ENCODE measurements at regions not wholly inside any gene's neighbourhood (a gene's known extent, or its start where the extent isn't known, plus 50 kb on each side); places are given as distances from the start of the nearest gene placed in this dataset.

DNA sequence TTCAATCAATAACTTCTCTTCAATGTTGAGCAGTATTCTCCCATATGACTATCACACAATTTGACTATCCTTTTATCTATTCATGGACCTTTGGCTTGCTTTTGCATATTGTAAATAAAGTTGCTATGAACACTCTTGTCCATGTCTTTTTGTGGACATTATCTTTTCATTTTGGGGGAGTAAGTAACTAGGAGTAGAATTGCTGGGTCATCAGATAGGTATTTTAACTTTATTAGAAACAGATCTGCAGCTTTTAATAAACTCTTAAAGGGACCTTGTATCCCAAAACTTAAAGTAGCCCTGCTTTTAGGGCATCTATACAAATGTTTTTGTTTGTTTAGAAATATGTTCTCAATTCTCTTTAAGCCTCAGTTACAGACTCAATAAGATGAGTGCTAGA lies 614.2 kb upstream of the CITED2 start:
- no peaks in the 10 kb centered on the region for H3K27me3 ChIP-seq (ENCODE audit: control insufficient read depth in 2 of 2, insufficient read depth in 2 of 2, low read length in 2 of 2)
- no peaks in the 10 kb centered on the region; a peak in 1 of 5 replicates for H3K4me1 ChIP-seq (replicated peaks in 1 of 2; ENCODE audit: control insufficient read depth in 2 of 2, insufficient read depth in 2 of 2, low read length in 2 of 2)
- BruUV-seq (replicated peaks) = no TSS peak
- no peak overlapping the region for H2AFZ ChIP-seq (ENCODE audit: low read depth, low read length)
- H3K79me2 ChIP-seq (ENCODE audit: control insufficient read depth, insufficient read depth, low read length) = no peaks in the 10 kb centered on the region
- no peaks in the 10 kb centered on the region for H4K20me1 ChIP-seq (replicated peaks; ENCODE audit: control insufficient read depth, insufficient read depth, low read length)
- intact Hi-C loops (cut with micrococcal nuclease) (no loop called here), in situ Hi-C loops (cut with MboI) (no loop called here)
- ATAC-seq (no peak), DNase-seq (ENCODE audit: extremely low read depth in 1 of 4, low spot score in 3 of 4) (no peak), FAIRE-seq (no peak)
- H3K9me1 ChIP-seq (ENCODE audit: control insufficient read depth, insufficient read depth, low read length) = no peaks in the 10 kb centered on the region
- no peak overlapping the region for H3K4me2 ChIP-seq (ENCODE audit: insufficient read depth, low read length)
- no peak overlapping the region for H3K9ac ChIP-seq (ENCODE audit: insufficient read depth in 1 of 2, low read depth in 2 of 2, low read length in 2 of 2)
- no peaks in the 10 kb centered on the region for H3K36me3 ChIP-seq (ENCODE audit: control insufficient read depth, insufficient read depth, low read length)
- no peaks in the 10 kb centered on the region for H3K9me3 ChIP-seq (replicated peaks; ENCODE audit: control insufficient read depth, insufficient read depth, low read depth, low read length)
- CTCF ChIA-PET (ENCODE audit: low intra/inter-chr PET ratio) = no interaction called here
- no peak overlapping the region for H3K4me3 ChIP-seq
- no peak overlapping the region for H3K27ac ChIP-seq (ENCODE audit: extremely low read depth, low read depth, low read length)
- TF ChIP-seq NR3C1 (CRISPR knock-in tag; IDR thresholded peaks at IDR 0.05) (no peak), ZNF311 (CRISPR knock-in tag; IDR thresholded peaks at IDR 0.05) (no peak), ZNF316 (IDR thresholded peaks at IDR 0.05) (peak; percentile 29; the same call in 1 of the 2 replicates)
- POLR2A ChIA-PET = no interaction called here

DNA sequence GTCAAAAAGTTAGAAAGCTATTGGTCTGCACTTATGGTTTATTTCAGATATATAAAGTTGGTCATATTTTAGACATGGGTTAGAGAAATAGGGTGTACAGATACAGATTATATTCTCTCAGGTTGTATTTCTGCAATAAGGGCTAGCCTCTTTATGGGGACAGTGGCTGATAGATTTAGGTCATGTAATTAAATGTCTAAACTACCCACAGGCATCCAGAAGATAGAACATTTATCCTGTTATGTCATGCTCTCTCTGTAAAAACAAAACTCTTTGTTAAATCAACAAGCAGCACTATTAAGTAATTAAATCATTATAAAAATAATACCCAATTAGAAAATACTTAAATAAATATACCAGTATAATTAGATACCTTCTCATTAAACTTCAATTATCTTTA lies 612.6 kb upstream of the CITED2 start:
- H2AFZ ChIP-seq (ENCODE audit: low read depth, low read length) = no peak overlapping the region
- no peaks in the 10 kb centered on the region for H3K9me1 ChIP-seq (ENCODE audit: control insufficient read depth, insufficient read depth, low read length)
- no peak overlapping the region for H3K4me3 ChIP-seq
- DNase-seq (ENCODE audit: extremely low read depth in 1 of 4, low spot score in 3 of 4) = no peak
- CTCF ChIA-PET (ENCODE audit: low intra/inter-chr PET ratio) = no interaction called here
- H4K20me1 ChIP-seq (replicated peaks; ENCODE audit: control insufficient read depth, insufficient read depth, low read length) = no peaks in the 10 kb centered on the region
- no peaks in the 10 kb centered on the region for H3K79me2 ChIP-seq (ENCODE audit: control insufficient read depth, insufficient read depth, low read length)
- H3K4me1 ChIP-seq (replicated peaks in 1 of 2; ENCODE audit: control insufficient read depth in 2 of 2, insufficient read depth in 2 of 2, low read length in 2 of 2) = peaks cover 0 to under 1% of the 10 kb centered on the region in 2 experiments; a peak in 1 of 5 replicates
- H3K27ac ChIP-seq (ENCODE audit: extremely low read depth, low read depth, low read length) = no peak overlapping the region
- no peaks in the 10 kb centered on the region for H3K27me3 ChIP-seq (ENCODE audit: control insufficient read depth in 2 of 2, insufficient read depth in 2 of 2, low read length in 2 of 2)
- intact Hi-C loops (cut with micrococcal nuclease) = no loop called here
- H3K9me3 ChIP-seq (replicated peaks; ENCODE audit: control insufficient read depth, insufficient read depth, low read depth, low read length) = no peaks in the 10 kb centered on the region
- in situ Hi-C loops (cut with MboI) = no loop called here
- H3K4me2 ChIP-seq (ENCODE audit: insufficient read depth, low read length) = no peak overlapping the region
- POLR2A ChIA-PET = no interaction called here
- H3K9ac ChIP-seq (ENCODE audit: insufficient read depth in 1 of 2, low read depth in 2 of 2, low read length in 2 of 2) = no peak overlapping the region
- FAIRE-seq = no peak
- no peak for ATAC-seq
- no TSS peak for BruUV-seq (replicated peaks)
- H3K36me3 ChIP-seq (ENCODE audit: control insufficient read depth, insufficient read depth, low read length) = no peaks in the 10 kb centered on the region
- no peak for TF ChIP-seq NCOA2 (IDR thresholded peaks at IDR 0.05; ENCODE audit: partially characterized antibody in 2 of 2)
- TF ChIP-seq TCF3 (CRISPR knock-in tag; IDR thresholded peaks at IDR 0.05) = no peak
- no peak for TF ChIP-seq ZNF512 (tag; IDR thresholded peaks at IDR 0.05)
- no peak for TF ChIP-seq ZNF592 (IDR thresholded peaks at IDR 0.05)
- no peak for TF ChIP-seq RFX5 (IDR thresholded peaks at IDR 0.05; ENCODE audit: low read depth, low read length)
- no peak for TF ChIP-seq ETV6 (IDR thresholded peaks at IDR 0.05; ENCODE audit: borderline replicate concordance in 1 of 2, low read depth in 2 of 2, low read length in 1 of 2)
- no peak for TF ChIP-seq ETV6 (CRISPR knock-in tag; IDR thresholded peaks at IDR 0.05; ENCODE audit: borderline replicate concordance)
- no peak for TF ChIP-seq GATAD2A (IDR thresholded peaks at IDR 0.05)
- TF ChIP-seq RBM39 (optimal IDR thresholded peaks at IDR 0.05; ENCODE audit: low read depth, low read length) = no peak
- TF ChIP-seq ZBTB7A (IDR thresholded peaks at IDR 0.05; ENCODE audit: borderline replicate concordance, control insufficient read depth, low read depth, low read length) = no peak
- no peak for TF ChIP-seq EGR1 (conservative IDR thresholded peaks at IDR 0.05)

Data from K562 (cell line).